ENCODE measurements at regions not wholly inside any gene's neighbourhood (a gene's known extent, or its start where the extent isn't known, plus 50 kb on each side); places are given as distances from the start of the nearest gene placed in this dataset.
"Not testable (repeated sequence)": the region's sequence is repeated elsewhere in the genome, so short reads cannot be mapped to it uniquely, and the experiment has no call there.

- DNase-seq, result not testable (repeated sequence)
Observed at GRCh38 chr1:206314951-206315636, 111.8 kb downstream of the SRGAP2 start.

- not testable (repeated sequence) for DNase-seq
Observed at GRCh38 chr1:206316901-206317300, 113.6 kb downstream of the SRGAP2 start.

- DNase-seq, result not testable (repeated sequence)
Observed at GRCh38 chr1:206317878-206318514, 114.7 kb downstream of the SRGAP2 start.

GRCh38 chr1:206320227-206320626, 116.9 kb downstream of the SRGAP2 start:
- not testable (repeated sequence) for DNase-seq

GRCh38 chr1:206326159-206326939, 123.0 kb downstream of the SRGAP2 start:
- DNase-seq, result not testable (repeated sequence)

GRCh38 chr1:206331597-206331996, 128.3 kb downstream of the SRGAP2 start:
- not testable (repeated sequence) for DNase-seq

- not testable (repeated sequence) for DNase-seq
Observed at GRCh38 chr1:206333316-206333715, 130.0 kb downstream of the SRGAP2 start.

GRCh38 chr1:206333897-206334296, 130.6 kb downstream of the SRGAP2 start:
- DNase-seq, result not testable (repeated sequence)

GRCh38 chr1:206334481-206334880, 131.1 kb downstream of the SRGAP2 start:
- DNase-seq, result not testable (repeated sequence)

- DNase-seq, result not testable (repeated sequence)
Observed at GRCh38 chr1:206335162-206335561, 131.8 kb downstream of the SRGAP2 start.

GRCh38 chr1:206335875-206336846, 132.8 kb downstream of the SRGAP2 start:
- not testable (repeated sequence) for DNase-seq

GRCh38 chr1:206337024-206337423, 133.3 kb upstream of the IKBKE start:
- not testable (repeated sequence) for DNase-seq

GRCh38 chr1:206350493-206351275, 119.6 kb upstream of the IKBKE start:
- peak; percentile 0 for DNase-seq

- not testable (repeated sequence) for DNase-seq
Observed at GRCh38 chr1:206351276-206352052, 118.8 kb upstream of the IKBKE start.

- peak; percentile 65 for DNase-seq
Observed at GRCh38 chr1:206356310-206356709, 114.0 kb upstream of the IKBKE start.

- not testable (repeated sequence) for DNase-seq
Observed at GRCh38 chr1:206357962-206358361, 112.3 kb upstream of the IKBKE start.

- not testable (repeated sequence) for DNase-seq
Observed at GRCh38 chr1:206358771-206359170, 111.5 kb upstream of the IKBKE start.

- not testable (repeated sequence) for DNase-seq
Observed at GRCh38 chr1:206359377-206359776, 110.9 kb upstream of the IKBKE start.

- DNase-seq, result not testable (repeated sequence)
Observed at GRCh38 chr1:206361978-206362543, 108.2 kb upstream of the IKBKE start.

GRCh38 chr1:206362994-206363393, 107.3 kb upstream of the IKBKE start:
- not testable (repeated sequence) for DNase-seq
